ENCODE measurements at regions not wholly inside any gene's neighbourhood (a gene's known extent, or its start where the extent isn't known, plus 50 kb on each side); places are given as distances from the start of the nearest gene placed in this dataset.

- no CpG with 5 or more reads among the region's 2 CpGs for WGBS, 2 donors (ENCODE audit: extremely low coverage in 2 of 2, insufficient read length in 2 of 2, insufficient replicate concordance in 1 of 2)
Observed at GRCh38 chr7:80037689-80038088, 96.9 kb upstream of the GNAI1 start.

GRCh38 chr7:80036107-80036506 lies 98.5 kb upstream of the GNAI1 start:
- Histone ChIP-seq H3K14ac (ENCODE audit: low read length) (no peak overlapping the region), H3K4me2 (ENCODE audit: insufficient read depth, low read length, poor library complexity, severe bottlenecking) (no peak overlapping the region), H3K79me1 (ENCODE audit: low read depth, low read length) (no peaks in the 10 kb centered on the region), H4K91ac (ENCODE audit: low read depth, low read length, poor library complexity) (no peak overlapping the region), H2AFZ (ENCODE audit: low read length) (no peak overlapping the region), H3K9me3 (replicated peaks in 1 of 2; ENCODE audit: control insufficient read depth in 2 of 2, insufficient read depth in 1 of 2, low read depth in 1 of 2, low read length in 2 of 2) (no peaks in the 10 kb centered on the region), H2BK120ac (ENCODE audit: low read depth, low read length) (no peak overlapping the region), H3K27me3 (ENCODE audit: control insufficient read depth in 3 of 3, insufficient read depth in 3 of 3, low read depth in 1 of 3, low read length in 3 of 3) (no peaks in the 10 kb centered on the region), H2BK5ac (ENCODE audit: low read length) (no peak overlapping the region), H3K4ac (ENCODE audit: low read length) (no peak overlapping the region), H3K9ac (ENCODE audit: low read depth, low read length, poor library complexity) (no peak overlapping the region), H3K4me1 (ENCODE audit: control insufficient read depth in 2 of 2, insufficient read depth in 1 of 2, low read depth in 1 of 2, low read length in 2 of 2) (no peaks in the 10 kb centered on the region), H2BK12ac (ENCODE audit: low read length) (no peak overlapping the region), H2AK5ac (ENCODE audit: low read depth, low read length) (no peak overlapping the region), H2BK15ac (ENCODE audit: low read length) (no peak overlapping the region), H3K4me3 (ENCODE audit: low read length in 2 of 2) (no peak overlapping the region), H4K8ac (ENCODE audit: low read depth, low read length) (no peak overlapping the region), H3K27ac (replicated peaks; ENCODE audit: low read length) (no peak overlapping the region), H3K18ac (ENCODE audit: low read length) (no peak overlapping the region), H3K23ac (ENCODE audit: low read depth, low read length, poor library complexity) (no peak overlapping the region), H3K36me3 (replicated peaks in 1 of 2; ENCODE audit: control insufficient read depth in 2 of 2, insufficient read depth in 2 of 2, low read length in 2 of 2) (no peaks in the 10 kb centered on the region)
- no CpG with 5 or more reads among the region's 2 CpGs for WGBS, 2 donors (ENCODE audit: extremely low coverage in 2 of 2, insufficient read length in 2 of 2, insufficient replicate concordance in 1 of 2)
- no peak for DNase-seq (ENCODE audit: low spot score)

More at GRCh38 chr7:80037689-80038088, 96.9 kb upstream of the GNAI1 start:
- Histone ChIP-seq H3K4me1 (ENCODE audit: control insufficient read depth in 2 of 2, insufficient read depth in 1 of 2, low read depth in 1 of 2, low read length in 2 of 2) (no peaks in the 10 kb centered on the region), H2AK5ac (ENCODE audit: low read depth, low read length) (no peak overlapping the region), H2BK15ac (ENCODE audit: low read length) (no peak overlapping the region), H3K23ac (ENCODE audit: low read depth, low read length, poor library complexity) (no peak overlapping the region), H3K18ac (ENCODE audit: low read length) (no peak overlapping the region), H4K91ac (ENCODE audit: low read depth, low read length, poor library complexity) (no peak overlapping the region), H3K36me3 (replicated peaks in 1 of 2; ENCODE audit: control insufficient read depth in 2 of 2, insufficient read depth in 2 of 2, low read length in 2 of 2) (no peaks in the 10 kb centered on the region), H2BK120ac (ENCODE audit: low read depth, low read length) (no peak overlapping the region), H2AFZ (ENCODE audit: low read length) (no peak overlapping the region), H4K8ac (ENCODE audit: low read depth, low read length) (no peak overlapping the region), H3K14ac (ENCODE audit: low read length) (no peak overlapping the region), H3K9me3 (replicated peaks in 1 of 2; ENCODE audit: control insufficient read depth in 2 of 2, insufficient read depth in 1 of 2, low read depth in 1 of 2, low read length in 2 of 2) (no peaks in the 10 kb centered on the region), H3K4ac (ENCODE audit: low read length) (no peak overlapping the region), H3K27me3 (ENCODE audit: control insufficient read depth in 3 of 3, insufficient read depth in 3 of 3, low read depth in 1 of 3, low read length in 3 of 3) (no peaks in the 10 kb centered on the region), H2BK12ac (ENCODE audit: low read length) (no peak overlapping the region), H3K4me3 (ENCODE audit: low read length in 2 of 2) (no peak overlapping the region), H2BK5ac (ENCODE audit: low read length) (no peak overlapping the region), H3K27ac (replicated peaks; ENCODE audit: low read length) (no peak overlapping the region), H3K79me1 (ENCODE audit: low read depth, low read length) (no peaks in the 10 kb centered on the region), H3K9ac (ENCODE audit: low read depth, low read length, poor library complexity) (no peak overlapping the region), H3K4me2 (ENCODE audit: insufficient read depth, low read length, poor library complexity, severe bottlenecking) (no peak overlapping the region)
- DNase-seq (ENCODE audit: low spot score), result no peak

DNA sequence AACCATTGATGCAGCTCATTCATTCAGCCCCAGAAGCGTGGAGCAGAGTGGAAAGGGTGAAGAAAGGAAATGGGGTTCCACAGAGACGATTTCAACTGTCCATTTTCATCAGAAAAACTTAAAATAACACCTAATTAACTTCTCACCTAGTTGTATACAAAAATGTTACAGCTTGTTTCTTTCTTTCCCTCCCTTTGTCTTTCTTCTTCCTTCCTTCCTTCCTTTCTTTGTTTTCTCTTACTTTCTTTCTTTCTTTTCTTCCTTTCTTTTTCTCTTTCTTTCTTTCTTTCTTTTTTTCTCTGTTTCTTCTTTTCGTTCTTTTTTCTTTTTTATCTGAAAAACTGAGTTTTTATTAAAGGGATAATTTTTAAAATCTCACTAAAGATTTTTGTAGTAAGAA lies 105.9 kb upstream of the GNAI1 start:
- no peak overlapping the region for H3K4me2 ChIP-seq (ENCODE audit: insufficient read depth, low read length, poor library complexity, severe bottlenecking)
- H3K18ac ChIP-seq (ENCODE audit: low read length), result no peak overlapping the region
- H3K79me1 ChIP-seq (ENCODE audit: low read depth, low read length), result no peaks in the 10 kb centered on the region
- H2AK5ac ChIP-seq (ENCODE audit: low read depth, low read length), result no peak overlapping the region
- no peak overlapping the region for H3K23ac ChIP-seq (ENCODE audit: low read depth, low read length, poor library complexity)
- no peak overlapping the region for H3K4me3 ChIP-seq (ENCODE audit: low read length in 2 of 2)
- no peak overlapping the region for H2AFZ ChIP-seq (ENCODE audit: low read length)
- H2BK5ac ChIP-seq (ENCODE audit: low read length), result no peak overlapping the region
- H3K14ac ChIP-seq (ENCODE audit: low read length), result no peak overlapping the region
- no peak overlapping the region for H3K27ac ChIP-seq (replicated peaks; ENCODE audit: low read length)
- no peaks in the 10 kb centered on the region for H3K9me3 ChIP-seq (replicated peaks in 1 of 2; ENCODE audit: control insufficient read depth in 2 of 2, insufficient read depth in 1 of 2, low read depth in 1 of 2, low read length in 2 of 2)
- H2BK15ac ChIP-seq (ENCODE audit: low read length), result no peak overlapping the region
- H4K8ac ChIP-seq (ENCODE audit: low read depth, low read length), result no peak overlapping the region
- H4K91ac ChIP-seq (ENCODE audit: low read depth, low read length, poor library complexity), result no peak overlapping the region
- H3K36me3 ChIP-seq (replicated peaks in 1 of 2; ENCODE audit: control insufficient read depth in 2 of 2, insufficient read depth in 2 of 2, low read length in 2 of 2), result no peaks in the 10 kb centered on the region
- H3K27me3 ChIP-seq (ENCODE audit: control insufficient read depth in 3 of 3, insufficient read depth in 3 of 3, low read depth in 1 of 3, low read length in 3 of 3), result no peaks in the 10 kb centered on the region
- no peak overlapping the region for H3K9ac ChIP-seq (ENCODE audit: low read depth, low read length, poor library complexity)
- WGBS, 2 donors (ENCODE audit: extremely low coverage in 2 of 2, insufficient read length in 2 of 2, insufficient replicate concordance in 1 of 2), result no CpG with 5 or more reads among the region's 3 CpGs
- no peak for DNase-seq (ENCODE audit: low spot score)
- H3K4me1 ChIP-seq (ENCODE audit: control insufficient read depth in 2 of 2, insufficient read depth in 1 of 2, low read depth in 1 of 2, low read length in 2 of 2), result no peaks in the 10 kb centered on the region
- no peak overlapping the region for H3K4ac ChIP-seq (ENCODE audit: low read length)
- no peak overlapping the region for H2BK120ac ChIP-seq (ENCODE audit: low read depth, low read length)
- H2BK12ac ChIP-seq (ENCODE audit: low read length), result no peak overlapping the region

DNA sequence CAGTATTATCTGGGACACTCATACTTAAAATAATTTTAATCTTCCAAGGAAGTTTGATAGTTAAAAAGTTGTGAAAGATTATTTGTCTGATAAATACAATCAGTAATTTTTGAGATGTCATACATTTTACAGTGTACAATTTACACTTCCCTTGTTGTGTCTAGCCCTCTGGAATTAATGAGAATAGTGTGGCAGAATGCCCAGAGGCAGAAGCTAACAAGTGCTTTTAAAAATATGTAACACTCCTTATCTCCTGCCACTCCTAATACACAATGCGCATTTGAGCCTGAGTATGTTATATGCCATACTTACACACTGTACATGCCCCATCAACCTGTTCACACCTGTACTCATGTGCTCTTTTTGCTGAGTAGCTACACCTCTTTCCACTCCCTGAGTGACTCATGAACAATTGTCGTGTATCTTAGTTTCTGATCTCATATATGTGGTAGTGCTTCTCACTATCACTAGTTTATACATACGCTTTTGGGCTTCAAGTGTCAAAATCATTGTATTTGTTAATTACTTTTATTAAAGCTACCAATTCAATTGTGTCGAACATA lies 106.9 kb upstream of the GNAI1 start:
- H3K36me3 ChIP-seq (replicated peaks in 1 of 2; ENCODE audit: control insufficient read depth in 2 of 2, insufficient read depth in 2 of 2, low read length in 2 of 2), result no peaks in the 10 kb centered on the region

More for the DNA sequence above, 106.9 kb upstream of the GNAI1 start:
- no peaks in the 10 kb centered on the region for H3K9me3 ChIP-seq (replicated peaks in 1 of 2; ENCODE audit: control insufficient read depth in 2 of 2, insufficient read depth in 1 of 2, low read depth in 1 of 2, low read length in 2 of 2)
- no peak overlapping the region for H2BK120ac ChIP-seq (ENCODE audit: low read depth, low read length)
- H3K27me3 ChIP-seq (ENCODE audit: control insufficient read depth in 3 of 3, insufficient read depth in 3 of 3, low read depth in 1 of 3, low read length in 3 of 3), result no peaks in the 10 kb centered on the region
- H3K4me2 ChIP-seq (ENCODE audit: insufficient read depth, low read length, poor library complexity, severe bottlenecking), result no peak overlapping the region
- H3K9ac ChIP-seq (ENCODE audit: low read depth, low read length, poor library complexity), result no peak overlapping the region
- no peaks in the 10 kb centered on the region for H3K79me1 ChIP-seq (ENCODE audit: low read depth, low read length)
- WGBS, 2 donors (ENCODE audit: extremely low coverage in 2 of 2, insufficient read length in 2 of 2, insufficient replicate concordance in 1 of 2), result no CpG with 5 or more reads among the region's 4 CpGs
- H3K14ac ChIP-seq (ENCODE audit: low read length), result no peak overlapping the region
- DNase-seq (ENCODE audit: low spot score), result no peak
- no peak overlapping the region for H3K4me3 ChIP-seq (ENCODE audit: low read length in 2 of 2)
- no peaks in the 10 kb centered on the region for H3K4me1 ChIP-seq (ENCODE audit: control insufficient read depth in 2 of 2, insufficient read depth in 1 of 2, low read depth in 1 of 2, low read length in 2 of 2)
- no peak overlapping the region for H2BK5ac ChIP-seq (ENCODE audit: low read length)
- no peak overlapping the region for H3K27ac ChIP-seq (replicated peaks; ENCODE audit: low read length)
- no peak overlapping the region for H3K4ac ChIP-seq (ENCODE audit: low read length)
- no peak overlapping the region for H3K23ac ChIP-seq (ENCODE audit: low read depth, low read length, poor library complexity)
- no peak overlapping the region for H2AK5ac ChIP-seq (ENCODE audit: low read depth, low read length)
- H4K91ac ChIP-seq (ENCODE audit: low read depth, low read length, poor library complexity), result no peak overlapping the region
- no peak overlapping the region for H4K8ac ChIP-seq (ENCODE audit: low read depth, low read length)
- no peak overlapping the region for H2BK12ac ChIP-seq (ENCODE audit: low read length)
- no peak overlapping the region for H3K18ac ChIP-seq (ENCODE audit: low read length)
- no peak overlapping the region for H2AFZ ChIP-seq (ENCODE audit: low read length)
- H2BK15ac ChIP-seq (ENCODE audit: low read length), result no peak overlapping the region
